Thyroid gland (tissue), 4 donors: ENCODE measurements at regions not wholly inside any gene's neighbourhood (a gene's known extent, or its start where the extent isn't known, plus 50 kb on each side); places are given as distances from the start of the nearest gene placed in this dataset.

Experiments
- DNase-seq, 2 donors: peaks; one replicate each; pipeline ENCODE4 v3.0.0-alpha.2; 2019
- H3K27ac ChIP-seq, 3 donors: fragments of 200-600 bp; sonication (generic); 1 replicate in 2 of 3; 2 replicates in 1 of 3; pipeline ENCODE4 v1.5.1; 2016 to 2019; ENCODE audit warnings: mild to moderate bottlenecking in 1 of 3, moderate library complexity in 1 of 3
- H3K27me3 ChIP-seq: fragments of 200-600 bp; sonication (generic); one replicate; pipeline ENCODE4 v1.5.1; 2019
- H3K36me3 ChIP-seq, 2 donors: fragments of 200-600 bp; sonication (generic); one replicate each; pipeline ENCODE4 v1.5.1; 2016 to 2019
- H3K4me1 ChIP-seq, 2 donors: fragments of 200-600 bp; sonication (generic); one replicate each; pipeline ENCODE4 v1.5.1; 2017 to 2019
- H3K4me3 ChIP-seq, 3 donors: fragments of 200-600 bp; sonication (generic); replicated peaks in 1 of 3; 1 replicate in 2 of 3; 2 replicates in 1 of 3; pipeline ENCODE4 v1.5.1; 2016; ENCODE audit warnings: mild to moderate bottlenecking in 1 of 3
- H3K9me3 ChIP-seq: fragments of 200-600 bp; sonication (generic); one replicate; pipeline ENCODE4 v1.5.1; 2017
- CTCF ChIP-seq, 6 experiments: fragments of 200-600 bp in 3 of 6; fragments of 450-650 bp in 3 of 6; sonication (generic) in 3 of 6; IDR thresholded peaks; one replicate each; pipeline ENCODE4 v1.5.1; 2016 to 2019; ENCODE audit warnings: antibody characterized with exemption in 6 of 6, mild to moderate bottlenecking in 2 of 6, inconsistent platforms in 1 of 6, moderate library complexity in 1 of 6
- POLR2A ChIP-seq, 2 donors: fragments of 450-650 bp; IDR thresholded peaks; one replicate each; pipeline ENCODE4 v1.6.1; 2017; ENCODE audit warnings: antibody characterized with exemption in 2 of 2, mild to moderate bottlenecking in 2 of 2, moderate library complexity in 1 of 2
- WGBS, 2 donors: methylation state at CpG; one replicate each; pipeline ENCODE4 v1.1.5; 2017; 5-methylcytosine and 5-hydroxymethylcytosine counted together
- intact Hi-C: fragments of 100-400 bp; cut with DNase I; formaldehyde crosslinking; loops from one replicate; pipeline ENCODE4 v1.15.1; 2023

GRCh38 chr12:92027701-92028440, 117.8 kb downstream of the BTG1 start:
- Histone ChIP-seq H3K36me3 (no peaks in the 10 kb centered on the region), H3K4me3 (no peak overlapping the region), H3K9me3 (no peaks in the 10 kb centered on the region), H3K27me3 (no peaks in the 10 kb centered on the region), H3K4me1 (no peaks in the 10 kb centered on the region), H3K27ac (no peak overlapping the region)
- DNase-seq, result no peak
- 80 to 83% methylated on average over 4 of the region's 4 CpGs for WGBS, 2 donors
- intact Hi-C loops, result no loop called here
- no peak for TF ChIP-seq POLR2A (IDR thresholded peaks at IDR 0.05)
- TF ChIP-seq CTCF (IDR thresholded peaks at IDR 0.05), result no peak

GRCh38 chr12:92027243-92027642, 118.4 kb downstream of the BTG1 start:
- no peak for TF ChIP-seq POLR2A (IDR thresholded peaks at IDR 0.05)
- TF ChIP-seq CTCF (IDR thresholded peaks at IDR 0.05), result no peak
- no peak for DNase-seq
- no peak overlapping the region for H3K27ac ChIP-seq
- no peaks in the 10 kb centered on the region for H3K9me3 ChIP-seq
- H3K4me3 ChIP-seq, result no peak overlapping the region
- intact Hi-C loops, result no loop called here
- WGBS, 2 donors, result 87 to 88% methylated on average over 2 of the region's 2 CpGs
- H3K27me3 ChIP-seq, result no peaks in the 10 kb centered on the region
- H3K4me1 ChIP-seq, result no peaks in the 10 kb centered on the region
- no peaks in the 10 kb centered on the region for H3K36me3 ChIP-seq

- Histone ChIP-seq H3K9me3 (no peaks in the 10 kb centered on the region), H3K27me3 (no peaks in the 10 kb centered on the region), H3K36me3 (no peaks in the 10 kb centered on the region), H3K4me1 (no peaks in the 10 kb centered on the region), H3K4me3 (no peak overlapping the region), H3K27ac (no peak overlapping the region)
- intact Hi-C loops, result no loop called here
- no peak for TF ChIP-seq CTCF (IDR thresholded peaks at IDR 0.05)
- no peak for TF ChIP-seq POLR2A (IDR thresholded peaks at IDR 0.05)
- WGBS, 2 donors, result 86 to 96% methylated on average over 4 of the region's 4 CpGs
- DNase-seq, result no peak
These were observed 120.0 kb downstream of the BTG1 start for GRCh38 chr12:92025462-92026207.

- intact Hi-C loops, result no loop called here
- no peaks in the 10 kb centered on the region for H3K27me3 ChIP-seq
- TF ChIP-seq POLR2A (IDR thresholded peaks at IDR 0.05) (no peak), CTCF (IDR thresholded peaks at IDR 0.05) (no peak)
- H3K9me3 ChIP-seq, result no peaks in the 10 kb centered on the region
- no peaks in the 10 kb centered on the region for H3K36me3 ChIP-seq
- no peak overlapping the region for H3K27ac ChIP-seq
- H3K4me3 ChIP-seq, result no peak overlapping the region
- H3K4me1 ChIP-seq, result no peaks in the 10 kb centered on the region
- no peak for DNase-seq
- 96 to 100% methylated on average over 1 of the region's 1 CpG for WGBS, 2 donors
These were observed 123.6 kb downstream of the BTG1 start for GRCh38 chr12:92022093-92022492.

GRCh38 chr12:92021666-92022035, 124.0 kb downstream of the BTG1 start:
- Histone ChIP-seq H3K27ac (no peak overlapping the region), H3K36me3 (no peaks in the 10 kb centered on the region), H3K4me3 (no peak overlapping the region), H3K4me1 (no peaks in the 10 kb centered on the region), H3K27me3 (no peaks in the 10 kb centered on the region), H3K9me3 (no peaks in the 10 kb centered on the region)
- 69 to 91% methylated on average over 1 of the region's 1 CpG for WGBS, 2 donors
- intact Hi-C loops, result no loop called here
- no peak for DNase-seq
- TF ChIP-seq CTCF (IDR thresholded peaks at IDR 0.05) (no peak), POLR2A (IDR thresholded peaks at IDR 0.05) (no peak)
